Testis (tissue), 2 donors: ENCODE measurements at regions not wholly inside any gene's neighbourhood (a gene's known extent, or its start where the extent isn't known, plus 50 kb on each side); places are given as distances from the start of the nearest gene placed in this dataset.

Experiments used
- DNase-seq: peaks from one replicate; pipeline ENCODE4 v3.0.0-alpha.2; 2019
- H3K27ac ChIP-seq, 2 donors: fragments of 200-600 bp; sonication (generic); one replicate each; pipeline ENCODE4 v1.5.1; 2019
- H3K27me3 ChIP-seq: fragments of 200-600 bp; sonication (generic); one replicate; pipeline ENCODE4 v1.5.1; 2019
- H3K36me3 ChIP-seq: fragments of 200-600 bp; sonication (generic); one replicate; pipeline ENCODE4 v1.5.1; 2017; ENCODE audit warnings: low read depth; ENCODE audit errors: missing control alignments
- H3K4me1 ChIP-seq: fragments of 200-600 bp; sonication (generic); one replicate; pipeline ENCODE4 v1.5.1; 2019
- H3K4me3 ChIP-seq, 2 donors: fragments of 200-600 bp; sonication (generic); one replicate each; pipeline ENCODE4 v1.5.1; 2017 to 2019
- H3K9me3 ChIP-seq: fragments of 200-600 bp; sonication (generic); one replicate; pipeline ENCODE4 v1.5.1; 2017
- POLR2A ChIP-seq: fragments of 450-650 bp; IDR thresholded peaks from one replicate; pipeline ENCODE4 v1.6.1; 2017; ENCODE audit warnings: antibody characterized with exemption, mild to moderate bottlenecking, moderate library complexity
- WGBS, 2 donors: methylation state at CpG; one replicate each; pipeline ENCODE4 v1.1.5; 2018; 5-methylcytosine and 5-hydroxymethylcytosine counted together
- intact Hi-C: fragments of 100-400 bp; cut with DNase I; formaldehyde crosslinking; loops from one replicate; pipeline ENCODE4 v1.15.1; 2023; ENCODE audit warnings: low total_unique reads
- TF ChIP-seq, protein P1 (sequence below), 3 experiments: fragments of 450-650 bp in 2 of 3; fragments of 200-600 bp in 1 of 3; sonication (generic) in 1 of 3; IDR thresholded peaks; one replicate each; pipeline ENCODE4 v1.5.1; 2016 to 2019; ENCODE audit warnings: antibody characterized with exemption in 3 of 3, mild to moderate bottlenecking in 2 of 3, moderate library complexity in 1 of 3

DNA sequence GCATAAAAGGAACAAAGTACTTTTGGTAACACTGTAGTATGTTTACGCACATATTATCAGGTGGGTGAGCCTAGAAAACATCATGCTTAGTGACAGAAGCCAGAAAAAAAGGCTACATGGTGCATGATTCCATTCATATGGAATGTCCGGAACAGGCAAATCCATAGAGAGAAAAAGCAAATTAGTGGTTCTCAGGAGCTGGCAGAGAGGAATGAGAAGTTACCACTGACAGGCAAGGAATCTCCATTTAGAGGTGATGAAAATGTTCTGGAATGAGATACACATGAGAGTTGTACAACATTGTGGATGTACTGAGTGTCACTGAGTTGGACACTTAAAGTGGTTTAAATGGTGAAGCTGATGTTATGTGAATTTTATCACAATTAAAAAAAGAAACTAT lies 976.9 kb downstream of the NLGN4Y start:
- TF ChIP-seq POLR2A: no peak
- TF ChIP-seq, protein P1, sequence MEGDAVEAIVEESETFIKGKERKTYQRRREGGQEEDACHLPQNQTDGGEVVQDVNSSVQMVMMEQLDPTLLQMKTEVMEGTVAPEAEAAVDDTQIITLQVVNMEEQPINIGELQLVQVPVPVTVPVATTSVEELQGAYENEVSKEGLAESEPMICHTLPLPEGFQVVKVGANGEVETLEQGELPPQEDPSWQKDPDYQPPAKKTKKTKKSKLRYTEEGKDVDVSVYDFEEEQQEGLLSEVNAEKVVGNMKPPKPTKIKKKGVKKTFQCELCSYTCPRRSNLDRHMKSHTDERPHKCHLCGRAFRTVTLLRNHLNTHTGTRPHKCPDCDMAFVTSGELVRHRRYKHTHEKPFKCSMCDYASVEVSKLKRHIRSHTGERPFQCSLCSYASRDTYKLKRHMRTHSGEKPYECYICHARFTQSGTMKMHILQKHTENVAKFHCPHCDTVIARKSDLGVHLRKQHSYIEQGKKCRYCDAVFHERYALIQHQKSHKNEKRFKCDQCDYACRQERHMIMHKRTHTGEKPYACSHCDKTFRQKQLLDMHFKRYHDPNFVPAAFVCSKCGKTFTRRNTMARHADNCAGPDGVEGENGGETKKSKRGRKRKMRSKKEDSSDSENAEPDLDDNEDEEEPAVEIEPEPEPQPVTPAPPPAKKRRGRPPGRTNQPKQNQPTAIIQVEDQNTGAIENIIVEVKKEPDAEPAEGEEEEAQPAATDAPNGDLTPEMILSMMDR (IDR thresholded peaks at IDR 0.05): no peak

DNA sequence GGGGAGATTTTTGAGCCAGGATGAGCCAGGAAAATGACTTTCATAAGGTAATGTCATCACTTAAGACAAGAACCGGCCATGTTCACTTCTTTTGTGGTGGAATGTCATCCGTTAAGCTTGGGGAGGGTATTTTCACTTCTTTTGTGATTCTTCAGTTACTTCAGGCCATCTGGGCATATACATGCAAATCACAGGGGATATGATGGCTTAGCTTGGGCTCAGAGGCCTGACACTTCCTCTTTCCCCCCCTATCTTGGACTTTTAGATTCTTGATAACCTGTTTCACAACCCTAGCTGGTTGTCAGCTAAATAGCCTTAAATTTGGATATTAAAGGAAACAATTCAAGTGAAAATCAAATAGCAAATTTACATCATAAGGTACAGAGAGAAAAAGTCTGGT lies 986.0 kb downstream of the NLGN4Y start:
- intact Hi-C loops: no loop called here
- H3K27me3 ChIP-seq: no peaks in the 10 kb centered on the region
- WGBS, 2 donors: 33 to 79% methylated on average over 1 to 2 of the region's 2 CpGs

More for the DNA sequence above, 976.9 kb downstream of the NLGN4Y start:
- H3K36me3 ChIP-seq: no peaks in the 10 kb centered on the region
- no peaks in the 10 kb centered on the region for H3K9me3 ChIP-seq
- no peaks in the 10 kb centered on the region for H3K27me3 ChIP-seq
- 90 to 96% methylated on average over 2 of the region's 2 CpGs for WGBS, 2 donors
- no peak overlapping the region for H3K4me3 ChIP-seq
- intact Hi-C loops: no loop called here
- no peaks in the 10 kb centered on the region for H3K4me1 ChIP-seq
- no peak overlapping the region for H3K27ac ChIP-seq
- no peak for DNase-seq

DNA sequence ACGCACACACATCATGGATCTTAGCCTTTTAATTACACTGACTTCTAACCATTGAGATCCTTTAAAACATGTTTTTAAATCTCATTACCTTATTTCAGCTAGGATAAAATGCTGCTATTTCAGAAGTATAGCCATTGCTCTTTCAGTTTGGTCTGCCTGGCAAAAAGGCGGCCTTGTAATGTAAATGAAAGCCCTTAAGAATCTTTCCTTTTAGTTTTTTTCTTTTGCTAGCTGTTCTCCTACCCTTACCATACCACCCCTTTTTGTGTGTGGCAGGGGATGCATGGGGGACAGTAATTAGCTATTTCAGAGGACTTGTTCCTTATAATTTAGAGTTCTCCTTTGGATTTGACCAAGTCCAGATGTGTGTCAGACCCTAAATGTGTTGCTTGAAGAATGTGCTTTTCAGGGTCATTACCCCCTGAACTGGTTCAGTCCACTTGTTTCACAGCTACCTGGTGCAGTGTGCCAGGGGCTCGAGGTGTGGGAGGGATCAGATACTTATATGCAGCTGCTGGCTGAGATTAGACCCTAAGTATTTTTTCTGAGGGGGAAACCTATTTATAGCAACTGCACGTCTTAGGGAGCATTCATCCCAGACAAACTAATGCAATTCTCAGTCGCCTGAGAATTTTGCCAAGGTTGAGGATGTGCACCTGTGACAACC lies 986.8 kb downstream of the NLGN4Y start:
- H3K4me3 ChIP-seq: no peak overlapping the region
- intact Hi-C loops: no loop called here
- DNase-seq: no peak
- no peaks in the 10 kb centered on the region for H3K27me3 ChIP-seq
- H3K4me1 ChIP-seq: no peaks in the 10 kb centered on the region
- no peak overlapping the region for H3K27ac ChIP-seq
- TF ChIP-seq, protein P1 (IDR thresholded peaks at IDR 0.05): no peak
- no peak for TF ChIP-seq POLR2A
- no peaks in the 10 kb centered on the region for H3K9me3 ChIP-seq
- H3K36me3 ChIP-seq: no peaks in the 10 kb centered on the region
- 56 to 84% methylated on average over 3 to 5 of the region's 5 CpGs for whole genome bisulfite sequencing, 2 donors

More for the DNA sequence above, 986.0 kb downstream of the NLGN4Y start:
- no peak for DNase-seq
- Histone ChIP-seq H3K4me3 (no peak overlapping the region), H3K4me1 (no peaks in the 10 kb centered on the region), H3K9me3 (no peaks in the 10 kb centered on the region), H3K36me3 (no peaks in the 10 kb centered on the region), H3K27ac (no peak overlapping the region)
- TF ChIP-seq, protein P1 (IDR thresholded peaks at IDR 0.05): no peak
- no peak for TF ChIP-seq POLR2A

DNA sequence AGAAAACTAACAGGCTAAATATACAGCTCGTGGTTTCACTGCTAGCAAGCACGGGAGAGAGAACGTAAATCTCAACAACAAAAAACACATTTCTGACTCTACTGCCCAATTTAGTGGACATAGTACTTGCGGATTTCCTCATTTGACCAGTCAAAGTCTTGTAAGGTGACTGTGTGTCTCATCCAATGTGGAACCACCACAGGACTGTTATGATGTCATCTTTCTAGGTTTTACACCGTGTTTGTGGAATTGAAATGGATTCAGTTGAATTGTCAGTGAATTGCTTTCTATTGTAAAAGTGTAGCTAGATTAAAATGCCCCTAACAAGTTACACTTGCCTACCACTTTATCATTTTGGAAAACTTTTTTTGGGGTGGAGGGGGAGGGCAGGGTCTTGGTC lies 1010.8 kb downstream of the NLGN4Y start:
- DNase-seq: no peak
- TF ChIP-seq, protein P1 (IDR thresholded peaks at IDR 0.05): no peak
- TF ChIP-seq POLR2A: no peak
- no peak overlapping the region for H3K27ac ChIP-seq
- H3K4me1 ChIP-seq: no peaks in the 10 kb centered on the region
- no peaks in the 10 kb centered on the region for H3K9me3 ChIP-seq
- no peaks in the 10 kb centered on the region for H3K27me3 ChIP-seq
- WGBS, 2 donors: 86% methylated on average over 5 of the region's 5 CpGs
- no peak overlapping the region for H3K4me3 ChIP-seq
- intact Hi-C loops: no loop called here
- H3K36me3 ChIP-seq: no peaks in the 10 kb centered on the region
